ENCODE measurements at regions not wholly inside any gene's neighbourhood (a gene's known extent, or its start where the extent isn't known, plus 50 kb on each side); places are given as distances from the start of the nearest gene placed in this dataset.

DNA sequence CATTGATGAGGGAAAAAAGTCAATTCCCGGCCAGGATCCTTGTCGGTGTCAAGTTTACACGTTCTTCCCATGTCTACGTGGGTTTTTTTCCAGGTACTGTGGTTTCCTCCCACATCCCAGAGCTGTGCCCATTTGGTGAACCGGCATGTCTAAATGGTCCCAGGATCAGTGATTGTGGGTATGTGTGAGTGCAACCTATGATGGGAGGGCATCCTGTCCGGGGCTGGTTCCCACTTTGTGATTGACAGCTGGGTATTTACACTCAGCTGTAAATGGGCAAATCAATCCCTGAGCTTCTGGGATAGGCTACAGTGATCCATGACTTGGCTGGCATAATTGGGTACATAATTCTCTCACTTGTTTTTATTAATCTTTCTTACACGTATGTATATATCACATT lies 91.2 kb upstream of the IRX6 start:
- ChIA-PET POLR2A (ENCODE audit: low non-redundant PET) (no interaction called here), CTCF (no interaction called here)
- TF ChIP-seq, protein P1, sequence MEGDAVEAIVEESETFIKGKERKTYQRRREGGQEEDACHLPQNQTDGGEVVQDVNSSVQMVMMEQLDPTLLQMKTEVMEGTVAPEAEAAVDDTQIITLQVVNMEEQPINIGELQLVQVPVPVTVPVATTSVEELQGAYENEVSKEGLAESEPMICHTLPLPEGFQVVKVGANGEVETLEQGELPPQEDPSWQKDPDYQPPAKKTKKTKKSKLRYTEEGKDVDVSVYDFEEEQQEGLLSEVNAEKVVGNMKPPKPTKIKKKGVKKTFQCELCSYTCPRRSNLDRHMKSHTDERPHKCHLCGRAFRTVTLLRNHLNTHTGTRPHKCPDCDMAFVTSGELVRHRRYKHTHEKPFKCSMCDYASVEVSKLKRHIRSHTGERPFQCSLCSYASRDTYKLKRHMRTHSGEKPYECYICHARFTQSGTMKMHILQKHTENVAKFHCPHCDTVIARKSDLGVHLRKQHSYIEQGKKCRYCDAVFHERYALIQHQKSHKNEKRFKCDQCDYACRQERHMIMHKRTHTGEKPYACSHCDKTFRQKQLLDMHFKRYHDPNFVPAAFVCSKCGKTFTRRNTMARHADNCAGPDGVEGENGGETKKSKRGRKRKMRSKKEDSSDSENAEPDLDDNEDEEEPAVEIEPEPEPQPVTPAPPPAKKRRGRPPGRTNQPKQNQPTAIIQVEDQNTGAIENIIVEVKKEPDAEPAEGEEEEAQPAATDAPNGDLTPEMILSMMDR (conservative IDR thresholded peaks at IDR 0.05; ENCODE audit: low read depth) = no peak
- no peak for DNase-seq (ENCODE audit: low spot score)
- H3K27ac ChIP-seq = no peak overlapping the region

DNA sequence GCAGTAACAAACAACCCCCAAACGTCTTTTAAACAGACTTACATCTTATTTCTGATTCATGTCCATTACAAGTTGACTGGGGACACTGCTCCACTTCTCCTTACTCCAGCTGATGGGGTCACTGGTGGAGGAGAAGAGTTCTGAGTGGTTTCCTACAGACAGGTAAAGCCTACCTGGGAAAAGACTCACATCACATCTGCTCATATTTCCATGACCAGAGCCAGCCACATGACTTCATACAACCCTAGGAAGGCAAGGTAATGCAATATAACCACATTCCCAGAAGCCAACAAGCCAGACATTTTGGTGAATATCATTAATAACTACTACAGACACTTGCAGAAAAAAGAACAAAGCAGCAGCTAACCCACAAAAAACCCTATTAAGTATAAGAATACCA lies 90.5 kb upstream of the IRX6 start:
- POLR2A ChIA-PET (ENCODE audit: low non-redundant PET) = no interaction called here
- H3K27ac ChIP-seq = no peak overlapping the region
- CTCF ChIA-PET = no interaction called here
- TF ChIP-seq, protein P1 (conservative IDR thresholded peaks at IDR 0.05; ENCODE audit: low read depth) = no peak
- no peak for DNase-seq (ENCODE audit: low spot score)

DNA sequence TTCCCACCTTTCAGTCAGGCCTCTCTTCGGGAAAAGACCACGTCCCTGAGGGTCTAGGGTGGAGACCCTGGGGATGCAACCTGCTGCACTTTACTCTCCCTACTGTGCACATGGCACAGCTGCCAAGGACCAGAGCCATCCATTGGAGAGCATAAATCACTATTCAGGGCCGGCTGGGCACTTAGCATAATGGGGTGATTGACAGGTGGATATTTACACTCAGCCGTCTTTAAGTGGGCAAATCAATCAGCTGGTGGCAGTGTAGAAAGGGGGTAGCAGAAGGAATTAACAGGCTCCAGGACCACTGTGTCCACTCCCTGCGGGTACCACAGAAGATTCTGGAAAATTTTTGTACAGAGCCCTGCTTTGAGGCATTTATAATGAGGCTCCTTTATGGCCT lies 87.3 kb upstream of the IRX6 start:
- ChIA-PET CTCF (no interaction called here), POLR2A (ENCODE audit: low non-redundant PET) (no interaction called here)
- DNase-seq (ENCODE audit: low spot score) = no peak

DNA sequence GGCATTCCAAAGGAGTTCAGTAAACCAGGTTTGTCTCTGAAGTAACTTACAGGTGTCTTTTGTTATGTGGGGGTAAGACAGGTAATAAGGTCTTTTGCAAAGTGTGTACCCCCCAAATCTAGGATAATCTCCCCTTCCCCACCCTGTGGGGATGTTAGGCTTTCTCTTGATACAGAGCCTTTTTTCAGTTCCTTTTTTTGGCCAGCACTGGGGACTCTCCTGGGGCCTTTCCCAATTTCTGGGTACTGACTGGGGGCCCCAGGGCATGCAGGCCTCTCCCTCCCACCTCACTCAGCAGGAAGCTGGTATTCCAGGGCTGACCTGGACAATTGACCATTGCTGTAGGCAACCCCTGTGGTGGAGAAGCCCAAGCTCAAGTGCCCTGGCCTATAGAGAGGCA lies 84.3 kb upstream of the IRX6 start:
- CTCF ChIA-PET = no interaction called here
- DNase-seq (ENCODE audit: low spot score) = no peak
- TF ChIP-seq, protein P1 (conservative IDR thresholded peaks at IDR 0.05; ENCODE audit: low read depth) = no peak
- H3K27ac ChIP-seq = no peak overlapping the region
- POLR2A ChIA-PET (ENCODE audit: low non-redundant PET) = no interaction called here

More for the DNA sequence above, 87.3 kb upstream of the IRX6 start:
- TF ChIP-seq, protein P1 (conservative IDR thresholded peaks at IDR 0.05; ENCODE audit: low read depth) = no peak
- no peak overlapping the region for H3K27ac ChIP-seq

DNA sequence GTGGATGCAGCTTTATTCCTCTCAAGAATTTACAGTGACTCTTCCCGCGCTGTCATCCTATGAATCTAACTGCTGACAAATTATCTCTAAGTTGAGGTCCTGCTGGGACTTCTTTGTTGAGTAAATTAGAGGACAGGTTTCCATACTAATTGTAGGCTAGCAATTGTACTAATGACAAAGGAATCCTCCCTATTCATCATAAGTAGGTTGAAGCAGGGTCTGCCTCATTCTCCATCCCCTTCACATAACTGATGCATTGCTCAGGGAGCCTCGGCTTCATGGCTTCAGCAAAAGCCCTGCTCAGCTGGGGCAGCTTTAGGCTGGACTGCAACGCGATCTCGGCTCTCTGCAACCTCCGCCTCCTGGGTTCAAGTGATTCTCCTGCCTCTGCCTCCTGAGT lies 83.1 kb upstream of the IRX6 start:
- POLR2A ChIA-PET (ENCODE audit: low non-redundant PET) = no interaction called here
- CTCF ChIA-PET = no interaction called here
- H3K27ac ChIP-seq = no peak overlapping the region
- TF ChIP-seq, protein P1 (conservative IDR thresholded peaks at IDR 0.05; ENCODE audit: low read depth) = no peak
- DNase-seq (ENCODE audit: low spot score) = no peak

DNA sequence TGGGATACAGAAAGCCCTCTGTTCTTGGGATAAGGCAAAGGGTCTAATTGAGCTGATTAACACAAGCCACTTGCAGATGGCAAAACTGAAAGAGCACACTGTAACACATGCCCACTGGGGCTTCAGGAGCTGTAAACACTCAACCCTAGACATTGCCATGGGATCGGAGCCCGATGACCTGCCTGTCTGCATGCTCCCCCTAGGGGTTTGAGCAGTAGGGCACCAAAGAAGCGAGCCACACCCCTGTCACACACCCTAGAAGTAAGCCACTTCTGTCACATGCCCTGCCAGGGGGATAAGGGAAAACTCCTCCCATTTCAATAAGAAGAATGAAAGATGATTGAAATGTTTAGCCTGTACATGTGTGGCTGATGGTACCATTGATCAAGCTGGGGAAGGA lies 81.3 kb upstream of the IRX6 start:
- ChIA-PET CTCF (no interaction called here), POLR2A (ENCODE audit: low non-redundant PET) (no interaction called here)
- TF ChIP-seq, protein P1 (conservative IDR thresholded peaks at IDR 0.05; ENCODE audit: low read depth) = no peak
- no peak for DNase-seq (ENCODE audit: low spot score)
- H3K27ac ChIP-seq = no peak overlapping the region

DNA sequence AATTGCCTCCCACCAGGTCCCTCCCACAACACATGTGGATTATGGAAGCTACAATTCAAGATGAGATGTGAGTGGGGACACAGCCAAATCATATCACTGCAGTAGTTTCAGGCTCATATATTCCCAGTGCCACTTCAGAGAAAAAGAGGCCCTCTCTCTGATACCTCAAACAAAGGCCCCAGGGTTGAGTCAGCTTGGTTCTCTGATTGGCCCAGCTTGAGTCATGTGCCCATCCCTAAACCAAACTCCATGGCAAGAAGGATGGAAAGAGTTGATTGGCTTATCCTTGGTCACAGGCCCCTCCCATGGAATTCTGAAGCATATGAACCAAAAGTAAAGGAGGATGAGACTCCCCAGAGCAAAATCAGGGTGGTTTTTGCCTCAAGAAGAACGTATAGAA lies 75.9 kb upstream of the IRX6 start:
- ChIA-PET POLR2A (ENCODE audit: low non-redundant PET) (no interaction called here), CTCF (no interaction called here)
- no peak for DNase-seq (ENCODE audit: low spot score)

More for the DNA sequence above, 75.9 kb upstream of the IRX6 start:
- H3K27ac ChIP-seq = no peak overlapping the region
- TF ChIP-seq, protein P1 (conservative IDR thresholded peaks at IDR 0.05; ENCODE audit: low read depth) = no peak
